Activated B cell treated with CpG ODN at 0.5 μM for 24 hours (primary cell): ENCODE measurements at regions not wholly inside any gene's neighbourhood (a gene's known extent, or its start where the extent isn't known, plus 50 kb on each side); places are given as distances from the start of the nearest gene placed in this dataset.

Experiments used
- ATAC-seq: fragments of 200-7000 bp; cut with Tn5 transposase; one replicate; pipeline ENCODE4 v1.10.0; 2021; ENCODE audit warnings: low read depth, mild to moderate bottlenecking, moderate library complexity
- CTCF ChIA-PET: fragments of 350-600 bp; sonication (Branson Sonifier 250); formaldehyde crosslinking; loops from one replicate; lab custom pipeline; 2021; ENCODE audit warnings: antibody characterized with exemption; lab: Charles Lee
- POLR2A ChIA-PET: fragments of 350-600 bp; sonication (Branson Sonifier 250); formaldehyde crosslinking; loops from one replicate; lab custom pipeline; 2021; ENCODE audit warnings: antibody characterized with exemption; lab: Charles Lee
- DNase-seq: peaks from one replicate; pipeline ENCODE4 v3.0.0; 2022
- H3K27ac Mint-ChIP-seq: one replicate; pipeline ENCODE4 v1.8.0; 2020; ENCODE audit warnings: mixed read lengths
- H3K27me3 Mint-ChIP-seq: one replicate; pipeline ENCODE4 v1.8.0; 2021; ENCODE audit warnings: mixed read lengths
- H3K36me3 Mint-ChIP-seq: one replicate; pipeline ENCODE4 v1.8.0; 2021; ENCODE audit warnings: low read depth, mixed read lengths
- H3K4me1 Mint-ChIP-seq: one replicate; pipeline ENCODE4 v1.8.0; 2021; ENCODE audit warnings: mixed read lengths
- H3K4me3 Mint-ChIP-seq: one replicate; pipeline ENCODE4 v1.8.0; 2020; ENCODE audit warnings: mild to moderate bottlenecking, mixed read lengths
- H3K9me3 Mint-ChIP-seq: one replicate; pipeline ENCODE4 v1.8.0; 2020; ENCODE audit warnings: mixed read lengths
- CTCF ChIP-seq: fragments of 200-600 bp; IDR thresholded peaks from one replicate; pipeline ENCODE4 v1.8.0; 2022; ENCODE audit warnings: antibody characterized with exemption, mild to moderate bottlenecking
- intact Hi-C: fragments of 100-400 bp; cut with micrococcal nuclease; formaldehyde crosslinking; loops from one replicate; pipeline ENCODE4 v1.15.1; 2024

DNA sequence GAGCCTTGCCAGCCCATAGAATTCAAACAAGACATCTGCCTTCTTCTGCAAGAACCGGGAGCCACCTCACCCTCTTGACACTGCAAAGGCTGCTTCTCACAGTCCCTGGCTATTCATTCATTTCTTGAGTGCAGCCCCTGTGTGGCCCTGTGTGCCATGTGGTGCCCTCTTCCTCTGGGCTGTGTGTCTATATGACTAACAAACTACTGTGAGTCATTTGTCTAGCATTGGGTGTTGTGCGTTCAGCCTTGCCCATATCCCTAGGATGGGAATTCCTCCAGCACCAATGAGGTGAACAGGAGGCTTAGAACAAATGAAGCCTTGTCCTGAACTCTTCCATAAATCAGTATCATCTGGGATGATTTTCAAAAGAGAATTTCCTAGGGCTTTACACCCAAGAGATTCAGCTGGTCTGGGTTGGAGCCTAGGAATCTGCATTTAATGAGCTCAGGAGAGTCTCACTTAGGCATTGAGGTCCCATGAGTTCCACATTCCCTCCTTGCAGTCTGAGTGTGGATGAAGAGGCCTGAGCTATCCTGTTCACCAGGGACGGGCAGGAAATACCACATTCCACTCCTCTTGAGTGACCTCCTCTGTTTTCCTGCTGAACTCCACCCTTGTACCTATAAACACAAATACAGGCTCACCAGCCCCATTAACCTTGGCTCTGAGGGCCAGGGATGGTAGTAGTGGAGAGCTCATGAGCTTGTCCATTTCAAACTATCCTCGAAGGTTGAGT is 308.7 kb upstream of the N4BP1 start:
- Mint-ChIP-seq H3K27me3 (no peaks in the 10 kb centered on the region), H3K4me1 (no peaks in the 10 kb centered on the region), H3K27ac (no peak overlapping the region), H3K36me3 (no peaks in the 10 kb centered on the region), H3K4me3 (no peak overlapping the region), H3K9me3 (no peaks in the 10 kb centered on the region)
- TF ChIP-seq CTCF: no peak
- ATAC-seq: no peak
- no peak for DNase-seq
- intact Hi-C loops: no loop called here
- ChIA-PET POLR2A (no interaction called here), CTCF (no interaction called here)

GRCh38 chr16:48916566-48916965 is 306.6 kb upstream of the N4BP1 start:
- Mint-ChIP-seq H3K9me3 (no peaks in the 10 kb centered on the region), H3K27ac (no peak overlapping the region), H3K4me3 (no peak overlapping the region), H3K4me1 (no peaks in the 10 kb centered on the region), H3K27me3 (no peaks in the 10 kb centered on the region), H3K36me3 (no peaks in the 10 kb centered on the region)
- CTCF ChIA-PET: no interaction called here
- POLR2A ChIA-PET: no interaction called here
- DNase-seq: no peak
- no peak for TF ChIP-seq CTCF
- intact Hi-C loops: no loop called here
- no peak for ATAC-seq

GRCh38 chr16:48914070-48914469 is 304.1 kb upstream of the N4BP1 start:
- no peaks in the 10 kb centered on the region for H3K36me3 Mint-ChIP-seq
- H3K27ac Mint-ChIP-seq: no peak overlapping the region
- DNase-seq (no peak), ATAC-seq (no peak)
- POLR2A ChIA-PET: no interaction called here
- no peaks in the 10 kb centered on the region for H3K9me3 Mint-ChIP-seq
- no peak overlapping the region for H3K4me3 Mint-ChIP-seq
- H3K27me3 Mint-ChIP-seq: no peaks in the 10 kb centered on the region
- no peak for TF ChIP-seq CTCF
- no peaks in the 10 kb centered on the region for H3K4me1 Mint-ChIP-seq
- intact Hi-C loops: no loop called here
- CTCF ChIA-PET: no interaction called here

DNA sequence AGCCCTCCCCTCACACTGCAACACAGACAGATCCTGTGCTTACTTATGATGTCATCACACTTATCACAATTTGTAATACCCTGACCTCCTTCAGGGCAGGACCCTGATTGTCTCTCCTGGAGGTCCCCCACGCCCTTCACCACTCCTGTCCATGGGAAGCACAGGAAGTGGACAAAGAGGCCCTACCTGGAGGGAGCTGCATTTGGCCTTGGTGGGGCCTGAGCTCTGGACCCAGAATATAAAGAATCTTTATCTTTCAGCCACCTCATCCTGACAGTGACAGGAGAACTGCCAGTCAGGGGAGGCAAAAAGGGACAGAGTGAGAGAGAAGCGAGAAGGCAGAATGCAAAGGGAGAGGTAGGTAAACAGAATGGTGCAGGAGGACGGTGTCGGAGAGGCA is 303.4 kb upstream of the N4BP1 start:
- no peak overlapping the region for H3K27ac Mint-ChIP-seq
- ChIA-PET CTCF (no interaction called here), POLR2A (no interaction called here)
- no peak overlapping the region for H3K4me3 Mint-ChIP-seq
- no peak for TF ChIP-seq CTCF
- no peaks in the 10 kb centered on the region for H3K36me3 Mint-ChIP-seq
- no peaks in the 10 kb centered on the region for H3K27me3 Mint-ChIP-seq
- intact Hi-C loops: no loop called here
- H3K4me1 Mint-ChIP-seq: no peaks in the 10 kb centered on the region
- no peaks in the 10 kb centered on the region for H3K9me3 Mint-ChIP-seq
- ATAC-seq: no peak
- no peak for DNase-seq

GRCh38 chr16:48912360-48912759 is 302.4 kb upstream of the N4BP1 start:
- no peaks in the 10 kb centered on the region for H3K4me1 Mint-ChIP-seq
- ChIA-PET CTCF (no interaction called here), POLR2A (no interaction called here)
- H3K27me3 Mint-ChIP-seq: no peaks in the 10 kb centered on the region
- H3K9me3 Mint-ChIP-seq: no peaks in the 10 kb centered on the region
- H3K36me3 Mint-ChIP-seq: no peaks in the 10 kb centered on the region
- DNase-seq: no peak
- H3K27ac Mint-ChIP-seq: no peak overlapping the region
- no peak for ATAC-seq
- intact Hi-C loops: no loop called here
- no peak for TF ChIP-seq CTCF
- H3K4me3 Mint-ChIP-seq: no peak overlapping the region
